ENCODE measurements at regions not wholly inside any gene's neighbourhood (a gene's known extent, or its start where the extent isn't known, plus 50 kb on each side); places are given as distances from the start of the nearest gene placed in this dataset.

DNA sequence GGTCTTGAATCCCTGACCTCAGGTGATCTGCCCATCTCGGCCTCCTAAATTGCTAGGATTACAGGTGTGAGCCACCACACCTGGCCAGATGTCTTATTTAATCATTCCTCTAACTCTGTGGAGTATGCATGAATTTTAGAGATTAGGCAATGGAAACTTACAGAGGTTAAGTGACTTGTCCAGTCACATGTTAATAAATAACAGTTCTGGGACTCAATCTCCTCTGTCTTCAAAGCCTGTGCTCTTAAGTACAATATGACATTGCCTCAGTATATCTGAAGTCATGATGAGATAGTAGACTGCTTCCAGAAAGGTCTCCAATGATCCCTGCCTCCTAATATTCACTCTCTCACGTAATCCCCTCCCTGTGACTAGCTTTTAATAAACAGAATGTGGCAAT lies 72.9 kb upstream of the TDRD3 start:
- Histone ChIP-seq H3K27me3 (ENCODE audit: insufficient read depth, low read length) (no peaks in the 10 kb centered on the region), H4K91ac (ENCODE audit: low read depth, low read length) (no peak overlapping the region), H3K4me1 (ENCODE audit: control insufficient read depth in 1 of 2, insufficient read depth in 2 of 2, low read length in 2 of 2) (no peaks in the 10 kb centered on the region), H2BK12ac (ENCODE audit: low read length) (no peak overlapping the region), H3K4me3 (ENCODE audit: low read depth, low read length) (no peak overlapping the region), H3K4ac (ENCODE audit: low read depth, low read length) (no peak overlapping the region), H3K4me2 (ENCODE audit: low read length) (no peak overlapping the region), H3K9me3 (ENCODE audit: insufficient read depth, low read depth, low read length) (no peaks in the 10 kb centered on the region), H3K79me2 (ENCODE audit: control insufficient read depth, insufficient read depth, low read length, poor library complexity) (no peaks in the 10 kb centered on the region), H2AK5ac (ENCODE audit: low read length) (no peak overlapping the region), H3K23ac (ENCODE audit: low read length) (no peak overlapping the region), H3K79me1 (ENCODE audit: low read length) (no peaks in the 10 kb centered on the region), H4K12ac (ENCODE audit: low read depth, low read length) (no peak overlapping the region), H4K8ac (ENCODE audit: low read depth, low read length) (no peak overlapping the region), H3K36me3 (ENCODE audit: control insufficient read depth in 1 of 2, insufficient read depth in 2 of 2, low read length in 2 of 2) (no peaks in the 10 kb centered on the region), H2AFZ (ENCODE audit: insufficient read depth, low read length, poor library complexity) (no peak overlapping the region), H3K27ac (ENCODE audit: low read depth, low read length) (no peak overlapping the region), H2BK120ac (ENCODE audit: insufficient read depth, low read length, poor library complexity) (no peak overlapping the region), H3K9ac (ENCODE audit: low read length) (no peak overlapping the region), H2BK5ac (ENCODE audit: low read depth, low read length, poor library complexity) (no peak overlapping the region), H3K14ac (ENCODE audit: low read length) (no peak overlapping the region), H3K18ac (ENCODE audit: low read length) (no peak overlapping the region)
- DNase-seq, result no peak
- no CpG with 5 or more reads among the region's 2 CpGs for WGBS (ENCODE audit: extremely low coverage, insufficient coverage, insufficient read length)

DNA sequence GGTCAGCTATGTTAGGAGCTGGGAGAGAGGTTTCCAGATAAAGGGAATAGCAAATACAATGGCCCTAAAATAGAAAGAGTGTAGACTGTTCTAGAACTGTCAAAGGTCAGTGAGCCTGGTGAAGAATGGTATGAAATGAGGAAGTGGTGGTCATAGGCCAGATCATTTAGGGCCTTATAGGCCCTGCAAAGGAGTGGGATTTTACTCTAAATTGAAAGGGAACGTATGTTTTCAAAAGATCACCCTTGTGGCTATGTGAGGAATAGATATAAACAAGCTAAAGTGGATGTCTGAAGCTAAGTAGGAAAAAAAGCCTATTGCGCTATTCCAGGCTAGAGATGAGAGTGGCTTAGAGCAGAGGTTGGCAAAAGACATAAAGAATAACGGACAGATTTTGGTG lies 70.7 kb upstream of the TDRD3 start:
- H3K9me3 ChIP-seq (ENCODE audit: insufficient read depth, low read depth, low read length), result no peaks in the 10 kb centered on the region
- no peak overlapping the region for H3K23ac ChIP-seq (ENCODE audit: low read length)
- no peak overlapping the region for H2BK120ac ChIP-seq (ENCODE audit: insufficient read depth, low read length, poor library complexity)
- H2AFZ ChIP-seq (ENCODE audit: insufficient read depth, low read length, poor library complexity), result no peak overlapping the region
- H2BK5ac ChIP-seq (ENCODE audit: low read depth, low read length, poor library complexity), result no peak overlapping the region
- H2AK5ac ChIP-seq (ENCODE audit: low read length), result no peak overlapping the region
- H3K36me3 ChIP-seq (ENCODE audit: control insufficient read depth in 1 of 2, insufficient read depth in 2 of 2, low read length in 2 of 2), result no peaks in the 10 kb centered on the region
- H3K27me3 ChIP-seq (ENCODE audit: insufficient read depth, low read length), result no peaks in the 10 kb centered on the region
- H3K27ac ChIP-seq (ENCODE audit: low read depth, low read length), result no peak overlapping the region
- H3K4me3 ChIP-seq (ENCODE audit: low read depth, low read length), result no peak overlapping the region
- no peak for DNase-seq
- no peak overlapping the region for H3K18ac ChIP-seq (ENCODE audit: low read length)
- no peak overlapping the region for H3K4ac ChIP-seq (ENCODE audit: low read depth, low read length)
- WGBS (ENCODE audit: extremely low coverage, insufficient coverage, insufficient read length), result no CpG with 5 or more reads among the region's 3 CpGs
- no peak overlapping the region for H3K14ac ChIP-seq (ENCODE audit: low read length)
- H3K4me2 ChIP-seq (ENCODE audit: low read length), result no peak overlapping the region
- H3K9ac ChIP-seq (ENCODE audit: low read length), result no peak overlapping the region
- H4K91ac ChIP-seq (ENCODE audit: low read depth, low read length), result no peak overlapping the region
- H4K12ac ChIP-seq (ENCODE audit: low read depth, low read length), result no peak overlapping the region
- H3K79me2 ChIP-seq (ENCODE audit: control insufficient read depth, insufficient read depth, low read length, poor library complexity), result no peaks in the 10 kb centered on the region
- no peaks in the 10 kb centered on the region for H3K79me1 ChIP-seq (ENCODE audit: low read length)
- no peaks in the 10 kb centered on the region for H3K4me1 ChIP-seq (ENCODE audit: control insufficient read depth in 1 of 2, insufficient read depth in 2 of 2, low read length in 2 of 2)
- no peak overlapping the region for H2BK12ac ChIP-seq (ENCODE audit: low read length)
- no peak overlapping the region for H4K8ac ChIP-seq (ENCODE audit: low read depth, low read length)

DNA sequence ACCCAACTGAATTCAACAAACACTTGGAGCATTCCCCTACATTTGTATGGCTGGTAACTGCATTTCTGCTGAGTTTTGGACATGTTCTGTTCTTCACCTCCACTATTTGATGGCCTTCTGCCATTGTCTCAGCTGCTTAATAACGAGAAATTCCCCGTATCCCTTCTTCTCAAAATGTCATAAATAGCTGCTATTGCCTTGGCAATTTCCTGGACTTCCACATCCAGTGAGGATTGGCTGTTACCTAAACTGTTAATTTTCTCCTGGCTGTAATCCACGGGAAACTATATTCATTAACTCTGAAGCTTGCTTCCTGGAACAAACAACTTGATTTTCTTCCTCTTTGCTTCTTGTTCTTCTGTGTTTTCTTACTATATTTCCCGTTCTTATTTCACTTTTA lies 69.5 kb upstream of the TDRD3 start:
- H4K8ac ChIP-seq (ENCODE audit: low read depth, low read length), result no peak overlapping the region
- H3K4me1 ChIP-seq (ENCODE audit: control insufficient read depth in 1 of 2, insufficient read depth in 2 of 2, low read length in 2 of 2), result no peaks in the 10 kb centered on the region
- no peak overlapping the region for H3K23ac ChIP-seq (ENCODE audit: low read length)
- no peak overlapping the region for H2BK120ac ChIP-seq (ENCODE audit: insufficient read depth, low read length, poor library complexity)
- no peaks in the 10 kb centered on the region for H3K27me3 ChIP-seq (ENCODE audit: insufficient read depth, low read length)
- H2AFZ ChIP-seq (ENCODE audit: insufficient read depth, low read length, poor library complexity), result no peak overlapping the region
- DNase-seq, result no peak
- H3K4ac ChIP-seq (ENCODE audit: low read depth, low read length), result no peak overlapping the region
- H3K4me2 ChIP-seq (ENCODE audit: low read length), result no peak overlapping the region
- H3K27ac ChIP-seq (ENCODE audit: low read depth, low read length), result no peak overlapping the region
- H2AK5ac ChIP-seq (ENCODE audit: low read length), result no peak overlapping the region
- H3K9me3 ChIP-seq (ENCODE audit: insufficient read depth, low read depth, low read length), result no peaks in the 10 kb centered on the region
- H3K4me3 ChIP-seq (ENCODE audit: low read depth, low read length), result no peak overlapping the region
- no peak overlapping the region for H2BK5ac ChIP-seq (ENCODE audit: low read depth, low read length, poor library complexity)
- H3K9ac ChIP-seq (ENCODE audit: low read length), result no peak overlapping the region
- no peaks in the 10 kb centered on the region for H3K36me3 ChIP-seq (ENCODE audit: control insufficient read depth in 1 of 2, insufficient read depth in 2 of 2, low read length in 2 of 2)
- no peak overlapping the region for H2BK12ac ChIP-seq (ENCODE audit: low read length)
- no peak overlapping the region for H4K91ac ChIP-seq (ENCODE audit: low read depth, low read length)
- H3K18ac ChIP-seq (ENCODE audit: low read length), result no peak overlapping the region
- H3K79me1 ChIP-seq (ENCODE audit: low read length), result no peaks in the 10 kb centered on the region
- no CpG with 5 or more reads among the region's 4 CpGs for WGBS (ENCODE audit: extremely low coverage, insufficient coverage, insufficient read length)
- H3K14ac ChIP-seq (ENCODE audit: low read length), result no peak overlapping the region
- no peak overlapping the region for H4K12ac ChIP-seq (ENCODE audit: low read depth, low read length)
- H3K79me2 ChIP-seq (ENCODE audit: control insufficient read depth, insufficient read depth, low read length, poor library complexity), result no peaks in the 10 kb centered on the region

DNA sequence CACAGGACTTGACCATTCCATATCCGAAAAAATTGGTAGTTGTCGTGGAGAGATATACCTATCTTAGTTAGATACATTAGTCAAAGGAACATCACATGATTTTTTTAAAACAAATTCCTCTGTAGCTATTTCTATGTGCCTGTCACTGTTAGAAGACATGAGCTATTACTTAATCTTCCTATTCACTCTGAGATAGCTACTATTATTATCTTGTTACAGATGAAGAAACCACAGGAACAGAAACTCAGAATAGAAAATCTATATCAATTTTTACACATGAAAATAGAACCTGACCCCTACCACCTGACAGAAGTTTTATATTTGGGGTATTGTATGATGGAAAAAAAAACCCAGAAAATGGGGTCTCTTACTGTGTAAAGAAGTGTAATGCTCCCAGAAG lies 68.9 kb upstream of the TDRD3 start:
- H4K91ac ChIP-seq (ENCODE audit: low read depth, low read length), result no peak overlapping the region
- no peaks in the 10 kb centered on the region for H3K79me2 ChIP-seq (ENCODE audit: control insufficient read depth, insufficient read depth, low read length, poor library complexity)
- no peak overlapping the region for H2BK12ac ChIP-seq (ENCODE audit: low read length)
- no peak overlapping the region for H3K4me3 ChIP-seq (ENCODE audit: low read depth, low read length)
- H2BK5ac ChIP-seq (ENCODE audit: low read depth, low read length, poor library complexity), result no peak overlapping the region
- no peaks in the 10 kb centered on the region for H3K4me1 ChIP-seq (ENCODE audit: control insufficient read depth in 1 of 2, insufficient read depth in 2 of 2, low read length in 2 of 2)
- H3K23ac ChIP-seq (ENCODE audit: low read length), result no peak overlapping the region
- H4K8ac ChIP-seq (ENCODE audit: low read depth, low read length), result no peak overlapping the region
- H3K79me1 ChIP-seq (ENCODE audit: low read length), result no peaks in the 10 kb centered on the region
- H3K27ac ChIP-seq (ENCODE audit: low read depth, low read length), result no peak overlapping the region
- no peak overlapping the region for H3K4me2 ChIP-seq (ENCODE audit: low read length)
- no peaks in the 10 kb centered on the region for H3K27me3 ChIP-seq (ENCODE audit: insufficient read depth, low read length)
- no peak overlapping the region for H4K12ac ChIP-seq (ENCODE audit: low read depth, low read length)
- WGBS (ENCODE audit: extremely low coverage, insufficient coverage, insufficient read length), result no CpG with 5 or more reads among the region's 2 CpGs
- no peak overlapping the region for H3K14ac ChIP-seq (ENCODE audit: low read length)
- H2BK120ac ChIP-seq (ENCODE audit: insufficient read depth, low read length, poor library complexity), result no peak overlapping the region
- H3K18ac ChIP-seq (ENCODE audit: low read length), result no peak overlapping the region
- no peaks in the 10 kb centered on the region for H3K9me3 ChIP-seq (ENCODE audit: insufficient read depth, low read depth, low read length)
- H2AK5ac ChIP-seq (ENCODE audit: low read length), result no peak overlapping the region
- H3K4ac ChIP-seq (ENCODE audit: low read depth, low read length), result no peak overlapping the region
- peak in 1 of 2 donors; percentile 5 for DNase-seq
- H3K9ac ChIP-seq (ENCODE audit: low read length), result no peak overlapping the region
- no peak overlapping the region for H2AFZ ChIP-seq (ENCODE audit: insufficient read depth, low read length, poor library complexity)
- H3K36me3 ChIP-seq (ENCODE audit: control insufficient read depth in 1 of 2, insufficient read depth in 2 of 2, low read length in 2 of 2), result no peaks in the 10 kb centered on the region

Data from trophoblast cell (in vitro differentiated cells and primary cell).